Mesenchymal stem cell (in vitro differentiated cells and primary cell): ENCODE measurements at regions not wholly inside any gene's neighbourhood (a gene's known extent, or its start where the extent isn't known, plus 50 kb on each side); places are given as distances from the start of the nearest gene placed in this dataset.

Experiments used
- DNase-seq: peaks from one replicate; pipeline ENCODE4 v3.0.0-alpha.2; 2013
- H2AFZ ChIP-seq: one replicate; pipeline ENCODE4 v1.6.1; 2013; ENCODE audit warnings: low read depth, mild to moderate bottlenecking, control low read depth, inconsistent platforms, low read length, moderate library complexity
- H2AK5ac ChIP-seq: 2 replicates; pipeline ENCODE4 v1.6.1; 2013; ENCODE audit warnings: low read length, moderate library complexity, mild to moderate bottlenecking, inconsistent platforms; ENCODE audit not compliant: severe bottlenecking
- H2BK120ac ChIP-seq: one replicate; pipeline ENCODE4 v1.6.1; 2013; ENCODE audit warnings: low read depth, mild to moderate bottlenecking, inconsistent platforms, low read length, moderate library complexity
- H2BK12ac ChIP-seq, 2 experiments: one replicate each; pipeline ENCODE4 v1.6.1; 2013; ENCODE audit warnings: inconsistent platforms in 2 of 2, low read length in 2 of 2, mild to moderate bottlenecking in 2 of 2, moderate library complexity in 2 of 2, control low read depth in 1 of 2
- H2BK15ac ChIP-seq: one replicate; pipeline ENCODE4 v1.6.1; 2013; ENCODE audit warnings: mild to moderate bottlenecking, low read depth, inconsistent platforms; ENCODE audit not compliant: poor library complexity, severe bottlenecking
- H2BK5ac ChIP-seq: 2 replicates; pipeline ENCODE4 v1.6.1; 2013; ENCODE audit warnings: low read depth, mild to moderate bottlenecking, low read length, control low read depth, inconsistent platforms; ENCODE audit not compliant: poor library complexity, severe bottlenecking
- H3K14ac ChIP-seq, 2 experiments: one replicate each; pipeline ENCODE4 v1.6.1; 2013; ENCODE audit warnings: inconsistent platforms in 2 of 2, low read length in 2 of 2, control low read depth in 1 of 2, mild to moderate bottlenecking in 1 of 2, moderate library complexity in 1 of 2
- H3K18ac ChIP-seq, 2 experiments: one replicate each; pipeline ENCODE4 v1.6.1; 2013; ENCODE audit warnings: inconsistent platforms in 2 of 2, low read length in 2 of 2, control low read depth in 1 of 2, low read depth in 1 of 2, mild to moderate bottlenecking in 1 of 2
- H3K23ac ChIP-seq, 2 experiments: one replicate each; pipeline ENCODE4 v1.6.1; 2013; ENCODE audit warnings: inconsistent platforms in 2 of 2, low read length in 2 of 2, mild to moderate bottlenecking in 2 of 2, moderate library complexity in 2 of 2, control low read depth in 1 of 2
- H3K27ac ChIP-seq: 2 replicates; pipeline ENCODE4 v1.5.1; 2013; ENCODE audit warnings: mild to moderate bottlenecking, moderate library complexity, low read length, control low read depth, inconsistent platforms; ENCODE audit not compliant: poor library complexity, severe bottlenecking
- H3K27me3 ChIP-seq, 2 experiments: 2 replicates each; pipeline versions ENCODE4 v1.6.1 to v1.7.0; 2013; ENCODE audit warnings: low read length in 2 of 2, mild to moderate bottlenecking in 2 of 2, moderate library complexity in 2 of 2, control low read depth in 1 of 2, inconsistent platforms in 1 of 2; ENCODE audit not compliant: control insufficient read depth in 1 of 2, insufficient read depth in 1 of 2
- H3K36me3 ChIP-seq, 2 experiments: 2 replicates each; pipeline versions ENCODE4 v1.6.1 to v1.7.0; 2013; ENCODE audit warnings: low read length in 2 of 2, control low read depth in 1 of 2, inconsistent platforms in 1 of 2, low read depth in 1 of 2, mild to moderate bottlenecking in 1 of 2; ENCODE audit not compliant: insufficient read depth in 2 of 2, control insufficient read depth in 1 of 2
- H3K4ac ChIP-seq, 2 experiments: one replicate each; pipeline ENCODE4 v1.6.1; 2013; ENCODE audit warnings: inconsistent platforms in 2 of 2, low read length in 2 of 2, mild to moderate bottlenecking in 2 of 2, moderate library complexity in 2 of 2, control low read depth in 1 of 2, low read depth in 1 of 2
- H3K4me1 ChIP-seq: 2 replicates; pipeline ENCODE4 v1.6.1; 2013; ENCODE audit warnings: low read depth, low read length, control low read depth; ENCODE audit not compliant: control insufficient read depth, insufficient read depth
- H3K4me2 ChIP-seq: 2 replicates; pipeline ENCODE4 v1.6.1; 2013; ENCODE audit warnings: low read length, mild to moderate bottlenecking, inconsistent platforms; ENCODE audit not compliant: poor library complexity, severe bottlenecking
- H3K4me3 ChIP-seq, 2 experiments: 2 replicates each; pipeline versions ENCODE4 v1.5.1 to v1.7.0; 2013; ENCODE audit warnings: low read length in 2 of 2, mild to moderate bottlenecking in 2 of 2, control low read depth in 1 of 2, low read depth in 1 of 2; ENCODE audit not compliant: insufficient read depth in 1 of 2
- H3K79me1 ChIP-seq: replicated peaks from 2 replicates; pipeline ENCODE4 v1.6.1; 2013; ENCODE audit warnings: mild to moderate bottlenecking, control low read depth, low read length, inconsistent platforms; ENCODE audit not compliant: poor library complexity, severe bottlenecking
- H3K9ac ChIP-seq: 2 replicates; pipeline ENCODE4 v1.7.0; 2013; ENCODE audit warnings: mild to moderate bottlenecking, low read length, moderate library complexity
- H3K9me3 ChIP-seq: 2 replicates; pipeline ENCODE4 v1.7.0; 2013; ENCODE audit warnings: mild to moderate bottlenecking, low read length; ENCODE audit not compliant: control insufficient read depth
- H4K8ac ChIP-seq: one replicate; pipeline ENCODE4 v1.6.1; 2013; ENCODE audit warnings: inconsistent platforms, mild to moderate bottlenecking, low read length, moderate library complexity
- H4K91ac ChIP-seq: one replicate; pipeline ENCODE4 v1.6.1; 2013; ENCODE audit warnings: mild to moderate bottlenecking, low read length, inconsistent platforms
- WGBS: methylation state at CpG from one replicate; pipeline ENCODE4 v1.1.7; 2013; ENCODE audit warnings: mixed read lengths; 5-methylcytosine and 5-hydroxymethylcytosine counted together

- DNase-seq, result no peak
- H3K23ac ChIP-seq, result no peak overlapping the region
- no peak overlapping the region for H3K14ac ChIP-seq
- no peak overlapping the region for H2AFZ ChIP-seq
- H3K27me3 ChIP-seq, result no peaks in the 10 kb centered on the region
- H2BK5ac ChIP-seq, result no peak overlapping the region
- no CpG with 5 or more reads among the region's 1 CpG for WGBS
- no peaks in the 10 kb centered on the region for H3K9me3 ChIP-seq
- no peaks in the 10 kb centered on the region for H3K36me3 ChIP-seq
- H3K9ac ChIP-seq, result no peak overlapping the region
- no peak overlapping the region for H4K8ac ChIP-seq
- H3K79me1 ChIP-seq, result no peaks in the 10 kb centered on the region
- no peak overlapping the region for H3K27ac ChIP-seq
- no peak overlapping the region for H2BK120ac ChIP-seq
- H3K4me1 ChIP-seq, result no peaks in the 10 kb centered on the region
- H3K4ac ChIP-seq, result no peak overlapping the region
- no peak overlapping the region for H2BK15ac ChIP-seq
- no peak overlapping the region for H3K4me2 ChIP-seq
- H3K4me3 ChIP-seq, result no peak overlapping the region
- no peak overlapping the region for H2AK5ac ChIP-seq
- H3K18ac ChIP-seq, result no peak overlapping the region
- no peak overlapping the region for H4K91ac ChIP-seq
- H2BK12ac ChIP-seq, result no peak overlapping the region
Measured at GRCh38 chr5:87608385-87608784, 195.7 kb upstream of the CCNH start.

GRCh38 chr5:87605663-87606062 is 192.9 kb upstream of the CCNH start:
- Histone ChIP-seq H4K8ac (no peak overlapping the region), H3K4me2 (no peak overlapping the region), H3K14ac (no peak overlapping the region), H2BK5ac (no peak overlapping the region), H3K23ac (no peak overlapping the region), H3K4me1 (no peaks in the 10 kb centered on the region), H2BK12ac (no peak overlapping the region), H3K18ac (no peak overlapping the region), H2BK15ac (no peak overlapping the region), H3K9ac (no peak overlapping the region), H3K27ac (no peak overlapping the region), H3K4me3 (no peak overlapping the region), H3K36me3 (no peaks in the 10 kb centered on the region), H2BK120ac (no peak overlapping the region), H4K91ac (no peak overlapping the region), H3K27me3 (no peaks in the 10 kb centered on the region), H3K4ac (no peak overlapping the region), H2AK5ac (no peak overlapping the region), H3K9me3 (peaks cover 3% of the 10 kb centered on the region), H3K79me1 (no peaks in the 10 kb centered on the region), H2AFZ (no peak overlapping the region)
- no peak for DNase-seq
- WGBS, result 91% methylated on average over 2 of the region's 2 CpGs

- no peak overlapping the region for H3K18ac ChIP-seq
- H3K4me2 ChIP-seq, result no peak overlapping the region
- H2AK5ac ChIP-seq, result no peak overlapping the region
- no peaks in the 10 kb centered on the region for H3K4me1 ChIP-seq
- H3K4me3 ChIP-seq, result no peak overlapping the region
- no peaks in the 10 kb centered on the region for H3K27me3 ChIP-seq
- H2BK15ac ChIP-seq, result no peak overlapping the region
- no CpG with 5 or more reads among the region's 2 CpGs for WGBS
- no peak overlapping the region for H2AFZ ChIP-seq
- H3K9me3 ChIP-seq, result peaks cover 5% of the 10 kb centered on the region
- H2BK12ac ChIP-seq, result no peak overlapping the region
- H4K91ac ChIP-seq, result no peak overlapping the region
- H3K79me1 ChIP-seq, result no peaks in the 10 kb centered on the region
- no peak for DNase-seq
- H2BK120ac ChIP-seq, result no peak overlapping the region
- no peak overlapping the region for H3K14ac ChIP-seq
- H3K4ac ChIP-seq, result no peak overlapping the region
- no peak overlapping the region for H3K27ac ChIP-seq
- H3K36me3 ChIP-seq, result no peaks in the 10 kb centered on the region
- no peak overlapping the region for H2BK5ac ChIP-seq
- H3K9ac ChIP-seq, result no peak overlapping the region
- no peak overlapping the region for H4K8ac ChIP-seq
- no peak overlapping the region for H3K23ac ChIP-seq
Measured at GRCh38 chr5:87599778-87600177, 187.0 kb upstream of the CCNH start.

GRCh38 chr5:87598460-87598859 is 185.7 kb upstream of the CCNH start:
- H3K36me3 ChIP-seq, result no peaks in the 10 kb centered on the region
- no peaks in the 10 kb centered on the region for H3K4me1 ChIP-seq
- no peak overlapping the region for H3K23ac ChIP-seq
- H2BK120ac ChIP-seq, result no peak overlapping the region
- H3K14ac ChIP-seq, result no peak overlapping the region
- no peak overlapping the region for H3K4me2 ChIP-seq
- no peak overlapping the region for H2BK5ac ChIP-seq
- no peak overlapping the region for H3K27ac ChIP-seq
- H3K9ac ChIP-seq, result no peak overlapping the region
- H3K4ac ChIP-seq, result no peak overlapping the region
- no peak overlapping the region for H2BK12ac ChIP-seq
- no peak overlapping the region for H2BK15ac ChIP-seq
- H3K4me3 ChIP-seq, result no peak overlapping the region
- H2AK5ac ChIP-seq, result no peak overlapping the region
- peaks cover 5% of the 10 kb centered on the region for H3K9me3 ChIP-seq
- H3K27me3 ChIP-seq, result no peaks in the 10 kb centered on the region
- no peak for DNase-seq
- no peak overlapping the region for H4K8ac ChIP-seq
- no peak overlapping the region for H4K91ac ChIP-seq
- H3K18ac ChIP-seq, result no peak overlapping the region
- no peak overlapping the region for H2AFZ ChIP-seq
- H3K79me1 ChIP-seq, result no peaks in the 10 kb centered on the region
- 72% methylated on average over 1 of the region's 1 CpG for WGBS
